ENCODE measurements at regions not wholly inside any gene's neighbourhood (a gene's known extent, or its start where the extent isn't known, plus 50 kb on each side); places are given as distances from the start of the nearest gene placed in this dataset.

GRCh38 chr3:124125315-124125714 is 133.4 kb upstream of the ROPN1 start:
- H3K36me3 ChIP-seq (ENCODE audit: control insufficient read depth, low read length): no peaks in the 10 kb centered on the region
- no peaks in the 10 kb centered on the region for H3K79me2 ChIP-seq (ENCODE audit: control insufficient read depth, low read length)
- no peaks in the 10 kb centered on the region for H3K4me1 ChIP-seq (ENCODE audit: control insufficient read depth, low read length)
- H3K4me2 ChIP-seq (ENCODE audit: low read length): no peak overlapping the region
- H3K9me2 ChIP-seq (replicated peaks; ENCODE audit: control insufficient read depth, low read length): no peaks in the 10 kb centered on the region
- no peaks in the 10 kb centered on the region for H3F3A ChIP-seq (ENCODE audit: control insufficient read depth, insufficient read depth)
- no peaks in the 10 kb centered on the region; the same call in 1 of the 2 replicates for H3K27me3 ChIP-seq (ENCODE audit: control insufficient read depth, low read length)
- H4K20me1 ChIP-seq (ENCODE audit: control insufficient read depth, insufficient read depth, low read depth, low read length): no peaks in the 10 kb centered on the region
- TF ChIP-seq CTCF (IDR thresholded peaks at IDR 0.05; ENCODE audit: low read depth, low read length, poor library complexity, severe bottlenecking) (no peak), EZH2phosphoT487 (IDR thresholded peaks at IDR 0.05; ENCODE audit: borderline replicate concordance, low read length) (no peak)
- H3K9me3 ChIP-seq (ENCODE audit: control insufficient read depth, insufficient read depth, low read length): no peaks in the 10 kb centered on the region
- H3K4me3 ChIP-seq (ENCODE audit: low read length): no peak overlapping the region
- no peak overlapping the region for H3K27ac ChIP-seq (ENCODE audit: low read depth, low read length)

- Histone ChIP-seq H3K9me3 (ENCODE audit: control insufficient read depth, insufficient read depth, low read length) (no peaks in the 10 kb centered on the region), H3K4me3 (ENCODE audit: low read length) (no peak overlapping the region), H3K79me2 (ENCODE audit: control insufficient read depth, low read length) (no peaks in the 10 kb centered on the region), H3F3A (ENCODE audit: control insufficient read depth, insufficient read depth) (no peaks in the 10 kb centered on the region), H3K4me2 (ENCODE audit: low read length) (no peak overlapping the region), H3K27me3 (ENCODE audit: control insufficient read depth, low read length) (no peaks in the 10 kb centered on the region; the same call in 1 of the 2 replicates), H3K9me2 (replicated peaks; ENCODE audit: control insufficient read depth, low read length) (no peaks in the 10 kb centered on the region), H4K20me1 (ENCODE audit: control insufficient read depth, insufficient read depth, low read depth, low read length) (no peaks in the 10 kb centered on the region), H3K4me1 (ENCODE audit: control insufficient read depth, low read length) (peaks cover 1% of the 10 kb centered on the region; the same call in 1 of the 2 replicates), H3K36me3 (ENCODE audit: control insufficient read depth, low read length) (no peaks in the 10 kb centered on the region), H3K27ac (ENCODE audit: low read depth, low read length) (no peak overlapping the region)
- TF ChIP-seq CTCF (IDR thresholded peaks at IDR 0.05; ENCODE audit: low read depth, low read length, poor library complexity, severe bottlenecking) (no peak), EZH2phosphoT487 (IDR thresholded peaks at IDR 0.05; ENCODE audit: borderline replicate concordance, low read length) (no peak)
Observed at GRCh38 chr3:124126436-124127023, 134.6 kb upstream of the ROPN1 start.

DNA sequence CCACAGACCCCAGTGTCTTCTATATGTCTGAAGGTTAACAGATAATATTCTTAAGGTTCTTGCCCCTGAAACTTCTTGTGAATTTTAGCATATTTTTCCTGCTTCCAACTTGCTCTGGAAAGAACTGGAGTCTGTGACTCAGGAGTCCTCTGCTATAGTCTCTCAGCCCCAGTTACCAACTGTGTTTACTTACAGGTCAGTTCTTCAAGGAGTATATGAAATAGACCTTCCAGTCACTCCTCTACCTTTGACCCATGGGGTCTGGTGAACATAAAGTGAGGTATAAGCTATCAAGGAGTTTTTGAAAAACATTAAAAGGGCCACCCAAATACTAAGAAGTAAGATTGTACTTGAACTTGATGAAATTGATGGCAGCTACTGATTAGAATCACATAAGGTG is 139.2 kb upstream of the ROPN1 start:
- Histone ChIP-seq H3K27me3 (ENCODE audit: control insufficient read depth, low read length) (no peaks in the 10 kb centered on the region; the same call in 1 of the 2 replicates), H3K27ac (ENCODE audit: low read depth, low read length) (no peak overlapping the region), H3F3A (ENCODE audit: control insufficient read depth, insufficient read depth) (no peaks in the 10 kb centered on the region), H3K4me1 (ENCODE audit: control insufficient read depth, low read length) (peaks cover 5% of the 10 kb centered on the region; the same call in 1 of the 2 replicates), H3K9me3 (ENCODE audit: control insufficient read depth, insufficient read depth, low read length) (no peaks in the 10 kb centered on the region; the same call in 1 of the 2 replicates), H3K9me2 (replicated peaks; ENCODE audit: control insufficient read depth, low read length) (no peaks in the 10 kb centered on the region), H3K4me2 (ENCODE audit: low read length) (no peak overlapping the region), H3K4me3 (ENCODE audit: low read length) (no peak overlapping the region), H4K20me1 (ENCODE audit: control insufficient read depth, insufficient read depth, low read depth, low read length) (no peaks in the 10 kb centered on the region), H3K36me3 (ENCODE audit: control insufficient read depth, low read length) (no peaks in the 10 kb centered on the region), H3K79me2 (ENCODE audit: control insufficient read depth, low read length) (no peaks in the 10 kb centered on the region)
- TF ChIP-seq EZH2phosphoT487 (IDR thresholded peaks at IDR 0.05; ENCODE audit: borderline replicate concordance, low read length): no peak
- TF ChIP-seq CTCF (IDR thresholded peaks at IDR 0.05; ENCODE audit: low read depth, low read length, poor library complexity, severe bottlenecking): no peak

Measured in DOHH2 (cell line).